Trophoblast cell (in vitro differentiated cells and primary cell): ENCODE measurements at regions not wholly inside any gene's neighbourhood (a gene's known extent, or its start where the extent isn't known, plus 50 kb on each side); places are given as distances from the start of the nearest gene placed in this dataset.

Experiments used
- DNase-seq, 2 donors: peaks; one replicate each; pipeline ENCODE4 v3.0.0-alpha.2; 2016
- H2AFZ ChIP-seq: 2 replicates; pipeline ENCODE4 v1.6.1; 2013; ENCODE audit warnings: low read length, moderate library complexity, mild to moderate bottlenecking; ENCODE audit not compliant: insufficient read depth, poor library complexity
- H2AK5ac ChIP-seq: 2 replicates; pipeline ENCODE4 v1.6.1; 2013; ENCODE audit warnings: mild to moderate bottlenecking, low read length
- H2BK120ac ChIP-seq: 2 replicates; pipeline ENCODE4 v1.6.1; 2013; ENCODE audit warnings: low read length, mild to moderate bottlenecking, moderate library complexity; ENCODE audit not compliant: insufficient read depth, poor library complexity
- H2BK12ac ChIP-seq: 2 replicates; pipeline ENCODE4 v1.6.1; 2013; ENCODE audit warnings: mild to moderate bottlenecking, low read length, moderate library complexity
- H2BK5ac ChIP-seq: 2 replicates; pipeline ENCODE4 v1.6.1; 2013; ENCODE audit warnings: low read length, low read depth, moderate library complexity, mild to moderate bottlenecking; ENCODE audit not compliant: poor library complexity
- H3K14ac ChIP-seq: 2 replicates; pipeline ENCODE4 v1.6.1; 2013; ENCODE audit warnings: mild to moderate bottlenecking, low read length
- H3K18ac ChIP-seq: 2 replicates; pipeline ENCODE4 v1.6.1; 2013; ENCODE audit warnings: mild to moderate bottlenecking, low read length
- H3K23ac ChIP-seq: 2 replicates; pipeline ENCODE4 v1.6.1; 2013; ENCODE audit warnings: low read length
- H3K27ac ChIP-seq: 2 replicates; pipeline ENCODE4 v1.5.1; 2013; ENCODE audit warnings: low read depth, mild to moderate bottlenecking, inconsistent platforms, low read length, moderate library complexity
- H3K27me3 ChIP-seq: 2 replicates; pipeline ENCODE4 v1.6.1; 2013; ENCODE audit warnings: inconsistent platforms, mild to moderate bottlenecking, low read length, moderate library complexity; ENCODE audit not compliant: insufficient read depth
- H3K36me3 ChIP-seq, 2 experiments: 1 replicate in 1 of 2; 2 replicates in 1 of 2; pipeline ENCODE4 v1.6.1; 2013; ENCODE audit warnings: low read length in 2 of 2, mild to moderate bottlenecking in 2 of 2, moderate library complexity in 1 of 2; ENCODE audit not compliant: insufficient read depth in 2 of 2, control insufficient read depth in 1 of 2
- H3K4ac ChIP-seq: 2 replicates; pipeline ENCODE4 v1.6.1; 2013; ENCODE audit warnings: low read depth, mild to moderate bottlenecking, low read length, moderate library complexity
- H3K4me1 ChIP-seq, 2 experiments: 1 replicate in 1 of 2; 2 replicates in 1 of 2; pipeline ENCODE4 v1.6.1; 2013; ENCODE audit warnings: low read length in 2 of 2, mild to moderate bottlenecking in 2 of 2, moderate library complexity in 1 of 2; ENCODE audit not compliant: insufficient read depth in 2 of 2, control insufficient read depth in 1 of 2
- H3K4me2 ChIP-seq: 2 replicates; pipeline ENCODE4 v1.6.1; 2013; ENCODE audit warnings: inconsistent platforms, mild to moderate bottlenecking, low read length, moderate library complexity
- H3K4me3 ChIP-seq: 2 replicates; pipeline ENCODE4 v1.5.1; 2013; ENCODE audit warnings: mild to moderate bottlenecking, low read depth, low read length, inconsistent platforms
- H3K79me1 ChIP-seq: one replicate; pipeline ENCODE4 v1.6.1; 2013; ENCODE audit warnings: low read length
- H3K79me2 ChIP-seq: 2 replicates; pipeline ENCODE4 v1.6.1; 2013; ENCODE audit warnings: low read length, mild to moderate bottlenecking; ENCODE audit not compliant: control insufficient read depth, insufficient read depth, poor library complexity
- H3K9ac ChIP-seq: 2 replicates; pipeline ENCODE4 v1.6.1; 2013; ENCODE audit warnings: mild to moderate bottlenecking, low read length
- H3K9me3 ChIP-seq: 2 replicates; pipeline ENCODE4 v1.6.1; 2013; ENCODE audit warnings: low read depth, mild to moderate bottlenecking, control low read depth, inconsistent platforms, low read length; ENCODE audit not compliant: insufficient read depth
- H4K12ac ChIP-seq: 2 replicates; pipeline ENCODE4 v1.6.1; 2013; ENCODE audit warnings: low read depth, mild to moderate bottlenecking, low read length, moderate library complexity
- H4K8ac ChIP-seq: 2 replicates; pipeline ENCODE4 v1.6.1; 2013; ENCODE audit warnings: low read depth, mild to moderate bottlenecking, low read length, moderate library complexity
- H4K91ac ChIP-seq: one replicate; pipeline ENCODE4 v1.6.1; 2013; ENCODE audit warnings: low read depth, mild to moderate bottlenecking, low read length, moderate library complexity
- WGBS: extraction: QIAGEN DNeasy Blood & Tissue Kit; methylation state at CpG from one replicate; pipeline ENCODE4 v1.1.7; 2013; ENCODE audit warnings: missing lambda C conversion rate; ENCODE audit not compliant: insufficient read length, insufficient coverage; ENCODE audit errors: extremely low coverage; 5-methylcytosine and 5-hydroxymethylcytosine counted together

GRCh38 chr12:78387721-78388120 lies 476.9 kb upstream of the SYT1 start:
- no peaks in the 10 kb centered on the region for H3K9me3 ChIP-seq
- H3K23ac ChIP-seq = no peak overlapping the region
- H2BK120ac ChIP-seq = no peak overlapping the region
- no peak overlapping the region for H3K14ac ChIP-seq
- no peaks in the 10 kb centered on the region for H3K36me3 ChIP-seq
- no peaks in the 10 kb centered on the region for H3K79me2 ChIP-seq
- H4K8ac ChIP-seq = no peak overlapping the region
- no peak overlapping the region for H2BK12ac ChIP-seq
- no peak overlapping the region for H2AFZ ChIP-seq
- no peaks in the 10 kb centered on the region for H3K79me1 ChIP-seq
- no peak overlapping the region for H3K4me3 ChIP-seq
- no peak overlapping the region for H2BK5ac ChIP-seq
- H3K4ac ChIP-seq = no peak overlapping the region
- H2AK5ac ChIP-seq = no peak overlapping the region
- H3K4me1 ChIP-seq = peaks cover 0 to 2% of the 10 kb centered on the region in 2 experiments
- no peak overlapping the region for H3K27ac ChIP-seq
- no peak overlapping the region for H3K4me2 ChIP-seq
- H3K18ac ChIP-seq = no peak overlapping the region
- H4K91ac ChIP-seq = no peak overlapping the region
- H3K9ac ChIP-seq = no peak overlapping the region
- no peaks in the 10 kb centered on the region for H3K27me3 ChIP-seq
- no peak overlapping the region for H4K12ac ChIP-seq
- no peak for DNase-seq

- Histone ChIP-seq H2BK12ac (no peak overlapping the region), H4K12ac (no peak overlapping the region), H2AK5ac (no peak overlapping the region), H4K91ac (no peak overlapping the region), H3K4me3 (no peak overlapping the region), H3K36me3 (no peaks in the 10 kb centered on the region), H3K79me1 (no peaks in the 10 kb centered on the region), H3K9ac (no peak overlapping the region), H3K4me2 (no peak overlapping the region), H3K79me2 (no peaks in the 10 kb centered on the region), H3K14ac (no peak overlapping the region), H3K27ac (no peak overlapping the region), H3K4ac (no peak overlapping the region), H4K8ac (no peak overlapping the region), H3K23ac (no peak overlapping the region), H3K27me3 (no peaks in the 10 kb centered on the region), H2BK120ac (no peak overlapping the region), H2AFZ (no peak overlapping the region), H2BK5ac (no peak overlapping the region), H3K18ac (no peak overlapping the region), H3K9me3 (no peaks in the 10 kb centered on the region), H3K4me1 (peaks cover 0 to 2% of the 10 kb centered on the region in 2 experiments)
- DNase-seq = no peak
These were observed 476.1 kb upstream of the SYT1 start for GRCh38 chr12:78388461-78388860.

GRCh38 chr12:78390920-78391319 lies 473.7 kb upstream of the SYT1 start:
- Histone ChIP-seq H3K79me1 (no peaks in the 10 kb centered on the region), H3K4me2 (no peak overlapping the region), H3K18ac (no peak overlapping the region), H3K27ac (no peak overlapping the region), H3K9me3 (no peaks in the 10 kb centered on the region), H4K8ac (no peak overlapping the region), H4K91ac (no peak overlapping the region), H3K36me3 (no peaks in the 10 kb centered on the region), H2BK120ac (no peak overlapping the region), H3K79me2 (no peaks in the 10 kb centered on the region), H2BK12ac (no peak overlapping the region), H3K4ac (no peak overlapping the region), H3K9ac (no peak overlapping the region), H3K14ac (no peak overlapping the region), H3K27me3 (no peaks in the 10 kb centered on the region), H3K23ac (no peak overlapping the region), H2AK5ac (no peak overlapping the region), H3K4me1 (no peaks in the 10 kb centered on the region), H3K4me3 (no peak overlapping the region), H2AFZ (no peak overlapping the region), H2BK5ac (no peak overlapping the region), H4K12ac (no peak overlapping the region)
- WGBS = no CpG with 5 or more reads among the region's 5 CpGs
- DNase-seq = no peak

- H4K8ac ChIP-seq = no peak overlapping the region
- no peak overlapping the region for H4K12ac ChIP-seq
- H2BK5ac ChIP-seq = no peak overlapping the region
- H3K27me3 ChIP-seq = no peaks in the 10 kb centered on the region
- H3K36me3 ChIP-seq = no peaks in the 10 kb centered on the region
- H3K27ac ChIP-seq = no peak overlapping the region
- H3K23ac ChIP-seq = no peak overlapping the region
- H2BK12ac ChIP-seq = no peak overlapping the region
- no peak overlapping the region for H2BK120ac ChIP-seq
- H2AK5ac ChIP-seq = no peak overlapping the region
- H3K9ac ChIP-seq = no peak overlapping the region
- H3K9me3 ChIP-seq = no peaks in the 10 kb centered on the region
- H3K4me3 ChIP-seq = no peak overlapping the region
- H3K14ac ChIP-seq = no peak overlapping the region
- WGBS = no CpG with 5 or more reads among the region's 2 CpGs
- no peak overlapping the region for H2AFZ ChIP-seq
- no peak for DNase-seq
- no peak overlapping the region for H3K18ac ChIP-seq
- H3K4me2 ChIP-seq = no peak overlapping the region
- no peaks in the 10 kb centered on the region for H3K4me1 ChIP-seq
- no peaks in the 10 kb centered on the region for H3K79me1 ChIP-seq
- H4K91ac ChIP-seq = no peak overlapping the region
- no peak overlapping the region for H3K4ac ChIP-seq
- no peaks in the 10 kb centered on the region for H3K79me2 ChIP-seq
These were observed 471.7 kb upstream of the SYT1 start for GRCh38 chr12:78392918-78393317.

- Histone ChIP-seq H2BK12ac (no peak overlapping the region), H4K12ac (no peak overlapping the region), H4K91ac (no peak overlapping the region)
These were observed 468.6 kb upstream of the SYT1 start for GRCh38 chr12:78395961-78396360.

More at GRCh38 chr12:78395961-78396360, 468.6 kb upstream of the SYT1 start:
- H3K4me1 ChIP-seq = no peaks in the 10 kb centered on the region
- H2BK120ac ChIP-seq = no peak overlapping the region
- WGBS = no CpG with 5 or more reads among the region's 1 CpG
- no peak for DNase-seq
- H3K27me3 ChIP-seq = no peaks in the 10 kb centered on the region
- no peak overlapping the region for H3K4me3 ChIP-seq
- no peak overlapping the region for H3K23ac ChIP-seq
- no peak overlapping the region for H2BK5ac ChIP-seq
- no peak overlapping the region for H3K9ac ChIP-seq
- no peak overlapping the region for H3K14ac ChIP-seq
- no peak overlapping the region for H2AFZ ChIP-seq
- no peak overlapping the region for H3K27ac ChIP-seq
- H3K18ac ChIP-seq = no peak overlapping the region
- no peak overlapping the region for H2AK5ac ChIP-seq
- no peaks in the 10 kb centered on the region for H3K36me3 ChIP-seq
- no peaks in the 10 kb centered on the region for H3K79me2 ChIP-seq
- no peaks in the 10 kb centered on the region for H3K9me3 ChIP-seq
- H3K4me2 ChIP-seq = no peak overlapping the region
- H4K8ac ChIP-seq = no peak overlapping the region
- H3K79me1 ChIP-seq = no peaks in the 10 kb centered on the region
- no peak overlapping the region for H3K4ac ChIP-seq
